NOMO-1 treated with dmso at 0.1 percent for 144 hours (cell line): ENCODE measurements at regions not wholly inside any gene's neighbourhood (a gene's known extent, or its start where the extent isn't known, plus 50 kb on each side); places are given as distances from the start of the nearest gene placed in this dataset.
"Not testable (repeated sequence)": the region's sequence is repeated elsewhere in the genome, so short reads cannot be mapped to it uniquely, and the experiment has no call there.

Experiments used
- DNase-seq: peaks from one replicate; lab custom pipeline; 2025; ENCODE audit not compliant: unreplicated experiment; lab: John Stamatoyannopoulos, UW

DNA sequence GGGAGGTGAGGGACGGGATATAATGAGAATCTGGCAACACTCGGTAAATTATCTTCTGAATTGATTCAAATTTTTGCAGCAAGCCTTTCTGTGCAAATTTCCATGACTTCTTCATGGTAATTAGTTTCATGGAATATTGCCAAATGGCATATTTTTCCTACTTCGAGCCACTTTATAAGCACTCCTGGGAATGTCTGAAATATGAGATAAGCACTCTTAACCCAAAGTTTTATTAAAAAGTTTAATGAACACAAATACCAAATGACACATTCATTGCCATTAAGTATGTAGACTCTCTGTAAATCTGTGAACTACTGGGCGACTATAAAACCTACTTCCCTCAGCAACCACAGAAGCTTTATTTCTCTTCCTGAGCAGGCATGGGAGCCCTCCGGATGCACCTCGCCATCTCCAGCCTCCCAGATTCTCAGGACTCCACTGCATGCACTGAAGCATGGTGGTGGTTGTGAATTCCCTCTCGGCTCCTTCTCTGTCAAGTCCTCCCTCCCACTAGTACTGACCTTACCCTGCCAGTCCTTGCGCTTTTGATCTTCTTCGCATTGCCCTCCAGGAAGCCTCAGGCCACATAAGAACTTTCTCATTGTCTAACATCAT is 154.4 kb upstream of the RPL34 start:
- DNase-seq: no peak

DNA sequence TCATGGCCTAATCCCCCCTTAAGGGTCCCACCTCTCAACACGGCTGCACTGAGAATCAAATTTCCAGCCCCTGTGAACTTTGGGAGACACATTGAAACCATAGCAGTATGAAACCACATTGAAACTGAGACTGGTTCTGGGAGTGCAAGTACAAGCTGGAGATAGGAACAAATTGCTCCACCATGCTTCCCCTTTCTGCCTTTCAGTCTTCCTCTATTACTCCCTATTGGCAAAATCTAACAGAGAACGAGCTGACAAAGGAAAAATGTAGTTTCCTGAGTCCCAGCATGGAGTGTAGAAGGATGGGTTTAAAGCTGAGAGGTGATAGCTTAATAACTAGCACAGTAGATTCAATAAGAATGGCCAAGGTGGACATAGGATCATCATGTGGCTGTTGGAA is 161.7 kb upstream of the RPL34 start:
- no peak for DNase-seq

DNA sequence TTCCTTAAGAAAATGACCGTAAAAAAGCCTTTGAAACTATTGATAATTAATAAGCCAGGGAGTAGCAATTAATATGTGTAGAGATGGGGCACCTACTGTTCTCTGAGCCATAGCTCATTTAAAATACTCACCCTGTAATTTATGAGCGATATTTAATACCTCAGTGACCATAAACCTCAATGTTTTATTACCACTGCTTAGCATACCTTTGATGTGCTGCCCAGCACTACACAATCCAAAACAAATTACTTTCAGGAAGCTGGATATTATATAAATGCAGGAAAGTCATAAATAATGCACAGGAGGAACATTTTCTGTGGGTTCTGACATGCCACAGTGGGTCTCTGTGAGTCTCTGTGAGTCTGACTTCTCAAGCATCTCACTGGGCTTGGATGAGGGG is 166.1 kb upstream of the RPL34 start:
- no peak for DNase-seq

DNA sequence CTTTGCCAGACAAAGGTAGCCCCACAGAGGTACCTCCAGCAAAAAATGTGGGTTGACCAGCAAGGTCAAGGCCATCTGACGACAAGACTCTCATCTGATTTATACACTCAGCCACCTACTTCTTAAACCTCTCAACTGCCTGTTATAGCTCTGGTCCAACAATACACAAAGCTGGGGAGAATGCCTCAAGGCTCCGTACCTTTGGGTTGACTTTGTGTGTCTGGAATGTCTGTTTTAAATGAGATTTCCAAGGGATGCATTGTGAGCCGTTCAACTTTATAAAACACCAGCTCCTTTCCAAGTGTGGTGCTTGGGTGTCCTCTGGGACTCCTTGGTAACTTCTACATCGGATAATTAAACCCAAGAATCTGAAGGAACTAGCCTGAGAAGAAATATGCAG is 167.0 kb upstream of the RPL34 start:
- DNase-seq: no peak

DNA sequence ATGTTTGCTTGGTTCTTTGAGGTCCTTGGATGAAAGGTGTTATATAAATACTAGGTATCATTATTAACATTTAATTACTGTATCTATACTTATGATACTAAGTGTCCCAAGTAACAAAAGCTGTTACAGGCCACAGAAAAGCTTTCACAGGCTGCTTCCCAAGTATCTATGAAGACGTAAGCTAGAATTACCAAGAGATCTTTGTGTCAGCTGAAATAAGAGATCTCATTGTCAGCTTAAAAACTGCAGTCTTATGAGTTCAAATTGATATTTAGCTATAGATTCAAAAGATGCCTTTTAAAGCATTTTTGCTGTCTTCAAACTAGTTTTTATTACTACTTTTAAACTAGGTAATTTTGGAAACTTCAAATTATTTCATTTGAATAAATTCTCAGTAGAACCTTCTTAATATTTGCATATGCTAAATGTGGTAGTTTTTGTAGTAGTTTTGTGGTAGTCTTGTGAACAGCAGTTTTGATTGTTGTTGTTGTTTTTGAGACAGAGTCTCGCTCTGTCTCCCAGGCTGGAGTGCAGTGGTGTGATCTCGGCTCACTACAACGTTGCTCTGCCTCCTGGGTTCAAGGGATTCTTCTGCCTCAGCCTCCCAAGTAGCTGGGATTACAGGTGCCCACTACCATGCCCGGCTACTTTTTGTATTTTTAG is 170.0 kb upstream of the RPL34 start:
- no peak for DNase-seq

DNA sequence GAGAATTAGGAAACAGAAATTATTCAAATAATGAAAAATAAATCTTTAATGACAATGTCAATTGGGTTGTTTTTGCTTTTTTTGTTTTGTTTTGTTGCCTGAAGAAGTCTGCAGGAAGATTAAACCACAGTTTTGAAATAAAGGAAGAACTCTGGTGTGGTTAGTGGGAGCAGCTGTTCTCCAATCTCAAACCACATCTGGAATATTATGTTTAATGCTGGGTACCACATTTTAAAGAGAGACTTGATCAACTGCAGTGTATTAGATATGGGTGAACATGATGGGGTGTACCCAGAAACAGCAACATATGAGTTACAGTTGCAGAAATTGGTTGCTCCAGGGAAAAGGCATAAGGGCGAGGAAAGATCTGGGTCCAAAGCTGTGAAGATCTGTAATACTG is 171.2 kb upstream of the RPL34 start:
- no peak for DNase-seq

DNA sequence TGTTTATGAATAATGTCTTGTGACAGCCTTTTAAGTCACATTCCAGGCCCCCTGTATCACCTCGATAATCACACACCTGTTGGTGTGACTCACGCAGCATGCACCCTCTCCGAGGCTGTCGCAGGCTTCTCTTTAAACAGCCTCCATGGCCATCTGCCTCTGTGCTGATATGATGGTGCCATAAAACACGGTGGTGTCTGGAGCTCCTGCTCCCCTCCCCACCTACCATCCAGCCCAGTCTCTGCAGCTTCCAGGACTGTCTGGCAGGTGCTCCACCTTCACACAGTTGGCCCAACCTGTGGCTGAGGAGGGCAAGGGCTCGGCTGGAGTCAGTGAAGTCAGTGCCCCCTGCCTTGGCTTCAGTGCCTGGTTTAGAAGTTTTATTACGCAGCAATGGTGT is 173.8 kb upstream of the RPL34 start:
- DNase-seq: no peak

DNA sequence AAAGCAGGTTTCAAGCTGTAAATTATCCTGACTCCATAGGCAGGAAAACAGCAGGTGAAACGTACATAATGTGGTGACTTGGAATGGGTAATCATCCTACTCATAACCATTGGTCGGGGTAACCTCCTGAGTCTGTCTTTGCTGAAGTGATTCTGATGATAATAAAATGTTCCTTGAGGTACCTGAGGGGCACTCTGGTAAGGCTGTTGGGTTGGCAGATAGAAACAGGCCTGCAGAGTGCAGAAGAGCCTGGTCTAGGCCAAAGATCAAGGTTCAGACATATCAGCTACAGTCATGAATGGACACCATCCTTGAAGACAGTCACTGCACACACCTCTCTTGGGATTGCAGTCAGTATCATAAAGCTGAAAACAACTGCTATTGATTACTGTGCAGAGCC is 174.7 kb upstream of the RPL34 start:
- DNase-seq: no peak

DNA sequence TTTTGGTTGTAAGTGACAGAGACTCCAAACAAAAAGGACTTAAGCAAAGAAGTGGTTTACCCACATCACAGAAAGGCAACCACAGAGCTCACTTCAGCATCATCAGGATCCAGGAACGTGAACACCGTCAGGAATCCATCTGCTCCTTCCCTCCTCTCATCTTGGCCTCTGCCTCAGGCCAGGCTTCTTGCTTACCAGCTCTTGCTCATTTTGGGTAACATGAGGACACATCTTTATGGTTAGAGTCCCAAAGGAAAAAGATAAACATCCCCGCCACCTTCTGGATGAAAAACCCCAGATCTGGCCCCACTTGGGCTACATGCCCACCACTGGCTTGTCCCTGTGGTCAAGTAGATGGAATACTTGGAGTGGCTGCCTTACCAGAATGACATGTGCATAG is 176.8 kb upstream of the RPL34 start:
- DNase-seq: no peak

DNA sequence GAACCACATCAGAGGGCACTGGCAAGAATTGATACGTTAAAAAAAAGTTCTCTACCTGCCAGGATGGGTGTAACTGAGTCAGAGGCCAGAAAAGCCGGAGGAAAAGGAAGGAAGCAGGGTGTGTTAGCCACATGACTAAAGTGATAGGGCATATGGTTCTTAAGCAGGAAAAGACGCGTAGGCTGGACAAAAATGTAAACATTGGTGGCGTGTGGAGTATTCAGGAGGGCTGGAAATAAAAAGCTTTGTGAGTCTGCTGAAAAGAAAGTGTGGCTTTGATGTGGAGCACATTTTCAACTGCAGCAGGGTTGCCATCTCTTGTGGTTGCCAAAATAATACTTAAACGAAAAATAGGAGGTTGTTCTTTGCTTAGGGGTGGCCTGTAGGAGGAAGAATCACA is 186.5 kb upstream of the RPL34 start:
- DNase-seq: no peak

DNA sequence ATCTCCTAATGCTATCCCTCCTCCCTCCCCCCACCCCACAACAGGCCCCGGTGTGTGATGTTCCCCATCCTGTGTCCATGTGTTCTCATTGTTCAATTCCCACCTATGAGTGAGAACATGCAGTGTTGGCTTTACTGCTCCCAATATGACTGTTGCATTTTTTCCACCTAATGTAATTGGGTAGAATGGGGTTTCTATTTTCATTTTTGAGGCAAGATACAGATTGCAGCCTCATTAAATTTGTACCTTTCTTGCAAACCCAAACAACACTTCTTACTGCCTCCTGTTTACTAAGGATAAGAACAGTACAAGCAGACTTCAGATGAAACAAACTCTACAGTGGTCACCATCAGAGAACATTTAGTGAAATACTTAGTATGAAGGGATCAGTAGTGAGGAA is 187.0 kb upstream of the RPL34 start:
- DNase-seq: not testable (repeated sequence)

DNA sequence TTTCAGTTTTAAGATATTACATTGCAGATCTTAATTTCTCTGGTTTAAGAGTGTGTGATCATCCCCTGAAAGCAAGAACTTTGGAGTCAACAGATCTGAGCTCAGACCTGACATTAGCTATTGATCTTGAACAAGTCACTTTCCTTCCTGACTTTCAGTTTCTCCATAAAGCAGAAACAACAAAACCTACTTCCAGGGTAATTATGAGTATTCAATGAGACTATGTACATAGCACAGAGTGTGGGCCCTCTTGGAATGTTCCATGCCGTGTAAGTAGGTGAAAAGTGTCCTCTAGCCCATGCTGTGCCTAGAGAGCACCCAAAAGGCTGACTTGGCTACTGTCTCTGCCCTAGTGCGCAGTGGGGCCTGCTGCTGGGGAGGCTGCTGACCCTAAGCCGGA is 188.0 kb upstream of the RPL34 start:
- no peak for DNase-seq

DNA sequence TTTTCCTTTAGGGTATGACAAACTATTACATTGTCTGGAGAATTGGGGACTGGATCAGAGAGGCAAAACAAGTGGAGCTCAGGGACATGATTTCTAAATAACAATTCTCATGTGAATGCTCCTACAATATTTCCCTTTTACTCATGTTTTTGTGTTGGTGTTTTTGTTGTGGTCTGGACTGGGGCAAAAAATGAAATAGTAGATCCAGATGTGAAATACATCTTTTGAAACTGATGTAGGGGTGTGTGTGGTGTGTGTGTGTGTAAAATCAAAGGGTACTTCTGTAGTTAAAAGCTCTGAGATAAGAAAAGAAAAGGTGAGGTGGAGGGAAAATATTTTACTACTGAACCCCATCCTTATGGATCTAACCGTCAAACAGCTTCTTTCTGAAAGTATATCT is 188.4 kb upstream of the RPL34 start:
- DNase-seq: no peak

DNA sequence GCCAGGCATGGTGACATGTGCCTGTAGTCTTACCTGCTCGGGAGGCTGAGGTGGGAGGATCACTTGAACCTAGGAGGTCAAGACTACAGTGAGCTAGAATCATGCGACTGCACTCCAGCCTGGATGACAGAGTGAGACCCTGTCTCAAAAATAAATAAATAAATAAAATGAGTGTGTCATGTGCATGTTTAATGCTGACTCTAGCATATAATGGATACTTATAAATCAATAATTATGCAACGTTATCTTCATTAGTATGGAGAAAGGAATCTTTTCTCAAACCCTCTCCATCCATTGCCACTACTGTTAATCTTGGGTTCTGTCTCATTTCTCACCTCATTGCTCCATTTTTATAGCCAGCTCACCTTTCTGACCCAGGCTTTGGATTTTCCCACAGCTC is 189.5 kb upstream of the RPL34 start:
- DNase-seq: no peak

DNA sequence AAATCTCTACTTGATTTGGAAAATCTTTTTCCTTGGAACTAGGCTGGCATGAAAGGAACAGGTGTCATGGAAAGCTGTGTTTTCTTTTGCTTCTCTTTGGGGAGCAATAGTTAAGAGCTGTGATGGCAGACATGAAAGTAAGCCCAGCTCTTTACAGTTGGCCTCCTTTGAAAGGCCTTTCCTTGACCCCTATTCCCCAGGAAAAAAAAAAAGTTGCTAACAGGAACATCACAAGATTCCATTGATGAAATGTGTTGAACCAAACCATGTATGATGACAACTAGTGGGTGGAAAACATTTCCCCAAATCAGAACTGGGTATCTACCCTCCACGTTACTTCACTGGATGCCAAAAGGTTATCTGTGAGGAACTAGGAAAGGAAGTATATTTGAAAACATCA is 190.7 kb upstream of the RPL34 start:
- DNase-seq: no peak

DNA sequence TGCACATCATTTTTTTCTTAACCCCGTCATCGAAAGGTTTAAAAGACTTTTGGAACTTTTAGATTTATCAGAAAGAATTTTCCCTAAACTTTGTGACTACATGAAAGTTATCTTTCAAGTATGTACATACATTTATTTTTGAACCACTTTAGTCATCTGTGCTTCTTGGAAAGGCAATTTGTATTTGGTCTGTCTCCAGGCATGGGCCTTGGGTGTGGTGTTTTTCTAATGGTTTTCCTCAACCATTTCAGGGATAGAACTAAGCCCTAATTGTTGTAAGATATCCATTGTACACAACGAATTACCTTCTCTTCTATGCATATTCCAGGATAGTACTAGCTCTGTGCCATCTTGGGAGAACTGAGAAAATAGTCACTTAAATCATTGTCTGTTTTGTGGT is 191.5 kb upstream of the RPL34 start:
- no peak for DNase-seq

DNA sequence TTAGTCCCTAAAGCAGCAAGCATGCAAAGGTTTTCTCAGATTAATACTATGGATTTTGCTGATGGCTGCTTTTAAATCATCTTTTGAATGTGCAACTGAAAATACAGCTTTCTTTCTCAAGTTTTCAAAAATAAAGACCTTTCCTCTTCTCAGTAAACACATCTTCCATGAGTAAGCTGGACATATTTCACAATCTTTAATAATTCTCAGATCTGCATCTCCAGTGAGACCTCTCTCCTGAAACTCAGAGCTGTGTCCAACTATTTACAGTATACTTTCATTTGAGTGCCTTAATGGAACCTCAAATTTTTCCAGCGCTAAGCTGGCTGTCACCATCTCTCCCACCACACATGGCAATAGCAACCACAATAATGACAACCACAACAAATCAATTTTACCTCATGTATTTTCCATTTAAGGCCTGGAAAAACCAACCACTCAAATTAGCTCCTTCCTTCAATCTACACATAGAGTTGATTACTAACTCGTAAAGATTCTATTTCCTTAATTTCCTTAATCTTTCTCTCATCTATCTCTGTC is 192.4 kb upstream of the RPL34 start:
- DNase-seq: no peak

DNA sequence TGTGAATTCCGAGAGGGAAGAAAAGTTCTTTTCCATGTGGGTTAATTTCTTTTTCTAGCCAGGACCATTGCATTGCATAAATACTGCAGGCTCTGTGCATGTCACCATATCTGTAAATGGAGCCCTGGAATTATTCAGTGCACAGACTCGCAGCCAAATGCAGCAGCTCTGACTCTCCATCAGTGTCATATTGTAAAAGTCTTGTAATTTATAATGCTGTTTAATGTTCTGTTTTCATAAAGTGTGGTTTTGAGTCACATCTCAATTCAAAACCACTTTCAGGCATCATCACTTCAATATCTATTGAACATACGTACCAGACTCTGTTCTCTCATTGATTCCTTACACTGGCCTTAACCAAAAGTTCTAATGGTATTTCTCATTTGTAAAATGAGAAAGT is 193.9 kb upstream of the RPL34 start:
- DNase-seq: no peak

DNA sequence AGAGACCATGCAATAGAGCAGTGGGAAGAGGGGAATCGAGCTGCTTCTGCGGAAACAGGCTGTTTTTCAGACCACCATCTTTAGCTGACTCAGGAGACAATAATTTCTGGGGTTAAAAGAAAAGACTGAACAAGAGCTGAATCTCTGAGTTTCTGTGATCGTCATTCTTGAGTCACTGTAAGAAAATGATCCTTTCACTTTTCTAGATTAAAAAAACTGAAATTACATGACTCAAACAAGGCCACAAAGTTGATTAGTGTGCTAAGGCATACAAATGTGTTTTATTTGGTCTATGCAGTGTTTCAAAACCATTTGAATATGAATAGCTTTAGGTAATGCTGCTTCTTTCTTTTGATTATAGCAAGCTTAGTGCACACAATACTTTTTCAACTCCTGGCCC is 194.4 kb upstream of the RPL34 start:
- DNase-seq: no peak

DNA sequence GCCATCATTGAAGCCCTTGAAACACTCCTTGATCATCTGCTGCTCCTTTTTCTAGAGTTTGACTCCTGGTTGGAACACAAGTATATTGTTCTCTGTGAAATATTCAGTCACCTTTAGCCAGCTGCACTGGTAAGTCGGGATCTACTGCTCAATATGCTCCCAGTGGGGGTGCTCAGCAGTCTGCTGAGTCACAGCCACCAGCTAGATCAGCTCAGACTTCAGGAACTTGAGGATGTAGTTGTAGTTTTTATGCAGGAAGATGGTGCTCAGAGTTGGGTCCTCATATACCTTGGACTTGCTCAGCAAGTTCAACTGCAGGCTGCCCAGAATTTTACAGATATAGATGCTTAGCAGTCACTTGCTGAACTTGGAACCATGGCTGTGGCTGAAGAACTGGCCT is 202.5 kb upstream of the RPL34 start:
- no peak for DNase-seq

DNA sequence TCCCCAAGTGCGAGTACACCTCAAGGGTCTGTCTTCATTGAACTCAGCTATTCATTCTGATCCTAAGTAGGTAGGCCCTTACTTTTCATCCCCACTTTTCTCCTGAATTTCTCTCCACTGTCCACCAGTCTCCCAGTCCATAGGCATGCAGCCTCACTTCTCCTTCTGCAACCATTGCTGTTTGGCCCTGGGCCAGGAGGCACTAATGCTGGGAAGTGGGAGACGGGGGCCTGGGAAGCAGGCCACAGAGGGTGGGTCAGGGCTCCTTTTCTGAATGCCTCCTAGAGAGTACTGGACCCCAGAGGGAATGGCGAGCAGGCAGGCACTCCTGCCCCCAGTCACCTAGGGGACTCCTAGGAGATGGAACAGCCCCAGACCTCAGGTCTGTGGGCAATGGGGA is 203.5 kb upstream of the RPL34 start:
- DNase-seq: no peak

DNA sequence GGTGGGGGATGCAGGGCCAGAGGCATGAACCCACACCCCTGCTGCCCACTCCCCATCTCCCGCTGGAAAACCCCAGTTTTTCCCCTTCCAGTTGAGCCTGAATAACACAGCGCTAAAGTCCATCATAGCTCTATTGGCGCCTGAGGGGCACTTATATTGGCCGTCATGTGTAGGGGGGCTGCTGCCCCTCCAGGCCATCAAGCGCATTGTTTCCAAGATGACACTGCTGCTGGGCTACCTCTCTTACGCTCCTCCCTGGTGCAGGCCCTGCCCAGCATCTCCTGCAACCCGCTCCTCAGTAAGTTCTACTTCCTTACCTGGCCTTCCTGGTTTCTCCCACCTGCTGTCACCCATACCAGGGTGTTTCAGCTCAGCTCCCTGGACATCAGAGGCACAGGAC is 205.0 kb upstream of the RPL34 start:
- DNase-seq: no peak

DNA sequence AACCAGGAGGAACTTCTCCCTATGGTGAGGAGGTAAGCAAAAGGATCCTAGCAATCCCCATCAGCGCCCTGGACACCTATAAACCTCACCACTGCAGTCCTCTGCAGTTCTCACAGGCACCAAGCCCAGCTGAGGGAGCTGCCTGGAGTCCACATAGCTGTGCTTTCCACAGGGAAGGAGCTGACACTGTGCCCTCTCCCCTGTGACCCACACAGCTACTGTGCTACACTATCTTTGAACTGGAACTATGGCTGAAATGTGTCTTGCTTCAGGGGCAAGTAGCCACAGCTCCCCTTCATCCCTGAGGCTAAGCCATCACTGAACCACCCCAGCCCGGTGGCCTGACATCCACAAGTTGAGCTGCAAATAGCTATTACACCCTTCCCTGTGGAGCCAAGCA is 208.5 kb upstream of the RPL34 start:
- no peak for DNase-seq
